Body of pancreas (tissue), 4 donors: ENCODE measurements at regions not wholly inside any gene's neighbourhood (a gene's known extent, or its start where the extent isn't known, plus 50 kb on each side); places are given as distances from the start of the nearest gene placed in this dataset.

Source experiments
- CTCF ChIP-seq, 7 experiments: fragments of 450-650 bp in 4 of 7; fragments of 200-600 bp in 3 of 7; sonication (generic) in 3 of 7; IDR thresholded peaks; one replicate each; pipeline ENCODE4 v1.5.1; 2016 to 2019; ENCODE audit warnings: antibody characterized with exemption in 7 of 7
- POLR2A ChIP-seq, 3 donors: fragments of 450-650 bp; IDR thresholded peaks; one replicate each; pipeline ENCODE4 v1.6.1; 2016; ENCODE audit warnings: antibody characterized with exemption in 3 of 3, mild to moderate bottlenecking in 2 of 3

GRCh38 chr6:139973669-139974344, 599.4 kb upstream of the CITED2 start:
- TF ChIP-seq CTCF (IDR thresholded peaks at IDR 0.05), result no peak
- no peak for TF ChIP-seq POLR2A (IDR thresholded peaks at IDR 0.05)
